ENCODE measurements at regions not wholly inside any gene's neighbourhood (a gene's known extent, or its start where the extent isn't known, plus 50 kb on each side); places are given as distances from the start of the nearest gene placed in this dataset.

GRCh38 chr2:134773759-134774742 lies 55.3 kb upstream of the TMEM163 start (continued):
- peak; percentile 36 for TF ChIP-seq RBBP5 (IDR thresholded peaks at IDR 0.05; ENCODE audit: borderline replicate concordance, insufficient read depth, low read length, poor library complexity, severe bottlenecking)
- TF ChIP-seq MCM5 (IDR thresholded peaks at IDR 0.05; ENCODE audit: low read depth), result no peak
- peak; percentile 56 for TF ChIP-seq ARID1B (IDR thresholded peaks at IDR 0.05)
- TF ChIP-seq FOXA1 (IDR thresholded peaks at IDR 0.05; ENCODE audit: borderline replicate concordance), result no peak
- no peak for TF ChIP-seq NFE2L1 (tag; IDR thresholded peaks at IDR 0.05; ENCODE audit: borderline replicate concordance, low read depth)
- no peak for TF ChIP-seq ZNF146 (CRISPR knock-in tag; IDR thresholded peaks at IDR 0.05; ENCODE audit: unreplicated experiment)
- TF ChIP-seq NR2C2 (CRISPR knock-in tag; IDR thresholded peaks at IDR 0.05), result no peak
- TF ChIP-seq NR2C2 (tag; IDR thresholded peaks at IDR 0.05), result peak; percentile 84
- TF ChIP-seq DPF2 (IDR thresholded peaks at IDR 0.05), result 0 out of 2 replicates have a peak, but pooled peaks have one; percentile 24
- peak in 1 of 2 experiments; percentile 77; a peak in 2 of 4 replicates for TF ChIP-seq RCOR1 (IDR thresholded peaks at IDR 0.05; ENCODE audit: borderline replicate concordance in 1 of 2, low read depth in 2 of 2, low read length in 2 of 2)
- no peak for TF ChIP-seq FOS (IDR thresholded peaks at IDR 0.05; ENCODE audit: extremely low read depth, insufficient read length)
- no peak for TF ChIP-seq MYC (IDR thresholded peaks at IDR 0.05; ENCODE audit: low read depth, low read length)
- TF ChIP-seq MYC (CRISPR knock-in tag; IDR thresholded peaks at IDR 0.05; ENCODE audit: borderline replicate concordance, low read depth), result no peak
- no peak for TF ChIP-seq RFX5 (IDR thresholded peaks at IDR 0.05; ENCODE audit: low read depth, low read length)
- no peak for TF ChIP-seq GTF2B (IDR thresholded peaks at IDR 0.05; ENCODE audit: extremely low read depth, insufficient read length)
- TF ChIP-seq BACH1 (tag; IDR thresholded peaks at IDR 0.05), result peak; percentile 30; the same call in 1 of the 2 replicates
- TF ChIP-seq RHOXF2B (CRISPR knock-in tag; conservative IDR thresholded peaks at IDR 0.05), result no peak
- no peak for TF ChIP-seq RBM17 (IDR thresholded peaks at IDR 0.05; ENCODE audit: borderline replicate concordance, low read depth, low read length)
- TF ChIP-seq ATF4 (CRISPR knock-in tag; IDR thresholded peaks at IDR 0.05), result no peak
- TF ChIP-seq POU5F1 (IDR thresholded peaks at IDR 0.05; ENCODE audit: borderline replicate concordance, low read depth, low read length, partially characterized antibody), result no peak
